Uterus (tissue), 3 donors: ENCODE measurements at regions not wholly inside any gene's neighbourhood (a gene's known extent, or its start where the extent isn't known, plus 50 kb on each side); places are given as distances from the start of the nearest gene placed in this dataset.

Experiments used
- DNase-seq, 2 donors: peaks; one replicate each; pipeline ENCODE4 v3.0.0-alpha.2; 2019 to 2020
- H3K27ac ChIP-seq, 2 donors: fragments of 200-600 bp; sonication (generic); 1 replicate in 1 of 2; 2 replicates in 1 of 2; pipeline ENCODE4 v1.5.1; 2016 to 2018
- H3K27me3 ChIP-seq, 2 donors: fragments of 200-600 bp; sonication (generic); one replicate each; pipeline ENCODE4 v1.5.1; 2018 to 2019; ENCODE audit warnings: control low read depth in 1 of 2
- H3K36me3 ChIP-seq, 2 donors: fragments of 200-600 bp; sonication (generic); one replicate each; pipeline ENCODE4 v1.5.1; 2019; ENCODE audit warnings: control low read depth in 1 of 2
- H3K4me1 ChIP-seq, 2 donors: fragments of 200-600 bp; sonication (generic); one replicate each; pipeline ENCODE4 v1.5.1; 2018 to 2019; ENCODE audit warnings: control low read depth in 1 of 2
- H3K4me3 ChIP-seq, 2 donors: fragments of 200-600 bp; sonication (generic); 1 replicate in 1 of 2; 2 replicates in 1 of 2; pipeline ENCODE4 v1.5.1; 2018 to 2019; ENCODE audit warnings: mild to moderate bottlenecking in 1 of 2
- H3K9me3 ChIP-seq, 2 donors: fragments of 200-600 bp; sonication (generic); one replicate each; pipeline ENCODE4 v1.5.1; 2019; ENCODE audit warnings: control low read depth in 1 of 2
- POLR2A ChIP-seq, 2 donors: fragments of 450-650 bp; IDR thresholded peaks; one replicate each; pipeline ENCODE4 v1.6.1; 2016; ENCODE audit warnings: antibody characterized with exemption in 2 of 2, mild to moderate bottlenecking in 1 of 2, moderate library complexity in 1 of 2
- intact Hi-C: fragments of 100-400 bp; cut with DNase I; formaldehyde crosslinking; loops from one replicate; pipeline ENCODE4 v1.15.1; 2023; ENCODE audit warnings: low total_unique reads
- TF ChIP-seq, protein P1 (sequence below), 4 experiments: fragments of 200-600 bp in 2 of 4; fragments of 450-650 bp in 2 of 4; sonication (generic) in 2 of 4; IDR thresholded peaks; one replicate each; pipeline ENCODE4 v1.5.1; 2016 to 2019; ENCODE audit warnings: antibody characterized with exemption in 4 of 4, mild to moderate bottlenecking in 2 of 4, moderate library complexity in 1 of 4
- donor health status: DM: yes; HTN: yes; CAD: no.

DNA sequence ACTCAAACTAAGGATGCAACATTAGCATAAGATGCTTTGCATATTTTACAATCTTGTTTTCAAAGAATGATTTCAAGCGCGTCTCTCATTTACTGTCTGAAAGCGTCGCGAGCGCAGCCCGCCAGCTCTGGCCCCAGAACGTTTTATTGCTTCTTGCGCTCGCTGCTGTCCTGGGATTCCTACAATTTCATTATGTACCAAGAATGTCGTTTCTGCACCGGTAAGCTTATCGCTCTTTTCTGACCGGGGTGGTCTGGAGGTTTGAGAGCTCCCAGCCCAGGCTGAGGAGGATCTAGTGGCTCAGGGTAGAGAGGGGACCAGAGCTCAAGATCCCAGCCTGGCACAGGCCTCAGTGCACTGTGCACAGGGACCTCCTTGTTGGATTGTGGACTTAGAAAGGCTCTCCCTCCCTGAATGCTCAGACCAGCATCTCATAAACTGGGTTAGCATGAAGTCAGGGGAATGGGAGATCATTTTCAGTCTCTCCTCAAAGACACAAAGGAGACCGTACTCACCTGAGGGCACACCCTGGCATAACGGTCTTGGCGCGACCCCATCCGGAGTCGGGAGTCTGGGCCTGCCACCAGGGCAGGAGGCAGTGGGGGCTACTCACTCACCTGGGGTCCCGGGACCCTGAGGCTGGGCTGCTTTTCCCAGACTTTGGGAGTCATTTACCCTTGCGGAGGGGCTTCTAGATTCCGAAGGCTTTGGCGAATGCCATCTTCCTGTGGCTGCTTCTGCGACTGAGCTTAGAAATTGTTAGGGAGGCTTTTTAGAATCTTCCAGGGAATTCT is 817.4 kb downstream of the BRD1 start:
- no peak overlapping the region for H3K27ac ChIP-seq
- H3K4me3 ChIP-seq = no peak overlapping the region
- intact Hi-C loops = no loop called here
- TF ChIP-seq, protein P1, sequence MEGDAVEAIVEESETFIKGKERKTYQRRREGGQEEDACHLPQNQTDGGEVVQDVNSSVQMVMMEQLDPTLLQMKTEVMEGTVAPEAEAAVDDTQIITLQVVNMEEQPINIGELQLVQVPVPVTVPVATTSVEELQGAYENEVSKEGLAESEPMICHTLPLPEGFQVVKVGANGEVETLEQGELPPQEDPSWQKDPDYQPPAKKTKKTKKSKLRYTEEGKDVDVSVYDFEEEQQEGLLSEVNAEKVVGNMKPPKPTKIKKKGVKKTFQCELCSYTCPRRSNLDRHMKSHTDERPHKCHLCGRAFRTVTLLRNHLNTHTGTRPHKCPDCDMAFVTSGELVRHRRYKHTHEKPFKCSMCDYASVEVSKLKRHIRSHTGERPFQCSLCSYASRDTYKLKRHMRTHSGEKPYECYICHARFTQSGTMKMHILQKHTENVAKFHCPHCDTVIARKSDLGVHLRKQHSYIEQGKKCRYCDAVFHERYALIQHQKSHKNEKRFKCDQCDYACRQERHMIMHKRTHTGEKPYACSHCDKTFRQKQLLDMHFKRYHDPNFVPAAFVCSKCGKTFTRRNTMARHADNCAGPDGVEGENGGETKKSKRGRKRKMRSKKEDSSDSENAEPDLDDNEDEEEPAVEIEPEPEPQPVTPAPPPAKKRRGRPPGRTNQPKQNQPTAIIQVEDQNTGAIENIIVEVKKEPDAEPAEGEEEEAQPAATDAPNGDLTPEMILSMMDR (IDR thresholded peaks at IDR 0.05) = no peak
- TF ChIP-seq POLR2A (IDR thresholded peaks at IDR 0.05) = no peak
- no peaks in the 10 kb centered on the region for H3K4me1 ChIP-seq
- no peaks in the 10 kb centered on the region for H3K36me3 ChIP-seq
- no peaks in the 10 kb centered on the region for H3K9me3 ChIP-seq
- no peak for DNase-seq
- H3K27me3 ChIP-seq = no peaks in the 10 kb centered on the region

DNA sequence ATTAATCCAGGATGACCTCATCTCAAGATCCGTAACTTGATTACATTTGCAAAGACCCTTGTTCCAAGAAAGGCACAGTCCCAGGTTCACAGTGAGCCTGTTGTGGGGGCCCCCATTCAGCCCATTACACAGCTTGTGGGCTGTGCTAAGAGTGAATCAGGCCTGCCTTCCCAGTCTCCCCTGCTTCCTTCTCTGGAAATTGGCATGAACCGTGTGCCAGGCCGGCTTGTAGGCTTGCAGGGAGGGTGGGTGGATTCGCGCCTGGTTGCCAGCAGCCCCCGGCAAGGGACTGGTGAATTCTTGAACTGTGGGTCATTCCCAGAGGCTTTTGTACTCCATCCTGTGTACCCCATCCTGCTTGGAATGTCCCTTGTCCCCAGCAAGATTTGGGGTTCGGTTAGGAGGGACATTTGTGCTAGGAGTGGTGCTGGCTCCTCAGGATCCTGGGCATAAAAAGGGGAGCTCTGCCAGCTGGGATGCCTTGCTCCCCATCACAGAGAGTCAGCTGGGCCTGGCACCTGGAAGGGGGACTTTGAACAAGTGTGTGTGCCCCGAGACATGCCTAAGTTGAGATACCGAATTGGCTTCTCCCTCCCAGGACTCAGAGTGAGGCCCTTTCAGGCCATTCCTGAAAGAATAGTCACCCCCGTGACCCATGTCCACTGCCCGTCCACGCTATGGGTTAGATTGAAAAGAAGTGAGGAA is 818.2 kb downstream of the BRD1 start:
- intact Hi-C loops = no loop called here
- H3K27me3 ChIP-seq = no peaks in the 10 kb centered on the region

DNA sequence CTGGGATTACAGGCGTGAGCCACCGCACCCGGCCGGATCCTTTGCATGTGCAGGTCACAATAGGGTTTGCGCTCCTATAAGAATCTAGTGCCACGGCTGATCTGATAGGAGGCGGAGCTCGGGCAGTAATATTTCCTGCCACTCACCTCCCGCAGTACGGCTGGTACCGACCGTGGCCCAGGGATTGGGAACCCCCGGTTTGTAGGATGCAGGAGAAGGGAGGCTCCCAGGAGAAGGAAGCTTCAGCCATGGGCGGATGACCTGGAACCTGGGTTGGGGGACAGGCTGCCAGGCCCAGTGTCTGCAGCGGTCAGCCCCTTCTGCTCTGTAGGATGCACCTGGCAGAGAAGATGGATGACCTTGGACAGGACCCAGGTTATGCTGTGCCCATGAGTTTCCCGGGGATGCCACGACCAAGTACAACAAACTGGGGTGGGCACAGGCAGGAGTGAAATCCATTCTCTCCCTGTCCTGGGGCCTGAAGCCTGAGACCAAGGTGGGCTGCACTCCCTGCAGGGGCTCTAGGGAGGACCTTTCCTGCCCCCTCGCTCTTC is 818.9 kb downstream of the BRD1 start:
- Histone ChIP-seq H3K9me3 (no peaks in the 10 kb centered on the region), H3K27me3 (no peaks in the 10 kb centered on the region), H3K4me1 (no peaks in the 10 kb centered on the region), H3K4me3 (no peak overlapping the region), H3K36me3 (no peaks in the 10 kb centered on the region), H3K27ac (no peak overlapping the region)
- TF ChIP-seq, protein P1 (IDR thresholded peaks at IDR 0.05) = no peak
- TF ChIP-seq POLR2A (IDR thresholded peaks at IDR 0.05) = no peak
- DNase-seq = no peak
- intact Hi-C loops = no loop called here

More for the DNA sequence above, 818.2 kb downstream of the BRD1 start:
- DNase-seq = no peak
- no peak overlapping the region for H3K4me3 ChIP-seq
- no peaks in the 10 kb centered on the region for H3K4me1 ChIP-seq
- TF ChIP-seq, protein P1 (IDR thresholded peaks at IDR 0.05) = no peak
- no peak for TF ChIP-seq POLR2A (IDR thresholded peaks at IDR 0.05)
- H3K36me3 ChIP-seq = no peaks in the 10 kb centered on the region
- H3K27ac ChIP-seq = no peak overlapping the region
- no peaks in the 10 kb centered on the region for H3K9me3 ChIP-seq

DNA sequence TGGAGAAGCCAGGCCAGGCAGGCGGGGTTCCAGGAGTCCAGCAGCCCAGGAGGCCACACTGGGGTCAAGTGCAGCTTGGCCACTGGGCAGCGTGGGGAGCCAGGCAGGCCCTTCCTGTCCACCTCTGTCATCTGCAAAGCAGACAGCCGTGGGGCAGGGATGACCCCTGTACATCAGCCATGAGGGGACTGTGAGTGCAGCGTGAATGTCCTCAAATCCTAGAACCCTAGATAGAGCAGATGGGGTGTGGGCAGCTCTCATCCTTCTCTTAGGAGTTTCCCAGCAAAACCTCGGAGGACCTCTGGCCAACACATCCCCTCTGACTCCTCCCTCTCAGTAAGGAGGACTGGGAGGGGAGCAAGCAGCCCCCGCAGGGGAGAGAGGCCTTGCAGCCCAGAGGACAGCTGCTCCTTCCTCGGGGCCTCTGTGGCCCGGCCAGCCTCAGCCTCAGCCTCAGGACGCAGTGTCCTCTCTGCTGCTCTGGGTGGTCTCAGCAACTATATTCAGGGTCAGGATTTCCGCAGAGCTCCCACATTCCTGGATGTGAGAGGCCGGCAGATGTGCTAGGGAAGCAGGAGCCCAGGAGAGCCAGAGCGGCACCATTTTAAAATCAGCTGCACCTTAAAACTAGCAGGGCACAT is 820.5 kb downstream of the BRD1 start:
- intact Hi-C loops = no loop called here
- Histone ChIP-seq H3K36me3 (no peaks in the 10 kb centered on the region), H3K4me1 (no peaks in the 10 kb centered on the region), H3K9me3 (no peaks in the 10 kb centered on the region), H3K4me3 (no peak overlapping the region), H3K27me3 (no peaks in the 10 kb centered on the region), H3K27ac (no peak overlapping the region)
- no peak for DNase-seq
- TF ChIP-seq, protein P1 (IDR thresholded peaks at IDR 0.05) = no peak
- TF ChIP-seq POLR2A (IDR thresholded peaks at IDR 0.05) = no peak
